ENCODE measurements at regions not wholly inside any gene's neighbourhood (a gene's known extent, or its start where the extent isn't known, plus 50 kb on each side); places are given as distances from the start of the nearest gene placed in this dataset.

GRCh38 chr20:39825524-39825923 lies 863.4 kb downstream of the DHX35 start:
- H3K9me3 ChIP-seq: no peaks in the 10 kb centered on the region
- H3K36me3 ChIP-seq: no peaks in the 10 kb centered on the region
- H3K4me1 ChIP-seq: peaks cover 30% of the 10 kb centered on the region
- no peak overlapping the region for H3K4me3 ChIP-seq
- no peak for DNase-seq (ENCODE audit: low spot score in 2 of 2)
- TF ChIP-seq CTCF (IDR thresholded peaks at IDR 0.05) (no peak), EP300 (IDR thresholded peaks at IDR 0.05) (no peak), POLR2A (IDR thresholded peaks at IDR 0.05) (no peak), POLR2AphosphoS5 (IDR thresholded peaks at IDR 0.05) (peak in 2 of 3 donors; percentile 11 to 61)
- H3K27me3 ChIP-seq: no peaks in the 10 kb centered on the region
- H3K27ac ChIP-seq: peak overlapping the region; percentile 54
- 58% methylated on average over 3 of the region's 3 CpGs for WGBS

- Histone ChIP-seq H3K36me3 (no peaks in the 10 kb centered on the region), H3K4me3 (no peak overlapping the region), H3K9me3 (no peaks in the 10 kb centered on the region), H3K27ac (no peak overlapping the region), H3K27me3 (no peaks in the 10 kb centered on the region), H3K4me1 (peaks cover 30% of the 10 kb centered on the region)
- no peak for TF ChIP-seq EP300 (IDR thresholded peaks at IDR 0.05)
- TF ChIP-seq POLR2A (IDR thresholded peaks at IDR 0.05): no peak
- no peak for TF ChIP-seq CTCF (IDR thresholded peaks at IDR 0.05)
- no peak for TF ChIP-seq POLR2AphosphoS5 (IDR thresholded peaks at IDR 0.05)
- DNase-seq (ENCODE audit: low spot score in 2 of 2): no peak
- WGBS: 56% methylated on average over 4 of the region's 4 CpGs
These were observed 861.1 kb downstream of the DHX35 start for GRCh38 chr20:39823224-39823623.

- WGBS: 48% methylated on average over 3 of the region's 3 CpGs
- DNase-seq (ENCODE audit: low spot score in 2 of 2): no peak
- Histone ChIP-seq H3K27me3 (no peaks in the 10 kb centered on the region), H3K27ac (no peak overlapping the region), H3K4me3 (no peak overlapping the region), H3K4me1 (peaks cover 30% of the 10 kb centered on the region), H3K36me3 (no peaks in the 10 kb centered on the region), H3K9me3 (no peaks in the 10 kb centered on the region)
- TF ChIP-seq CTCF (IDR thresholded peaks at IDR 0.05) (no peak), POLR2A (IDR thresholded peaks at IDR 0.05) (no peak), EP300 (IDR thresholded peaks at IDR 0.05) (no peak), POLR2AphosphoS5 (IDR thresholded peaks at IDR 0.05) (no peak)
These were observed 860.5 kb downstream of the DHX35 start for GRCh38 chr20:39822667-39823066.

GRCh38 chr20:39813190-39813829 lies 851.2 kb downstream of the DHX35 start:
- no peak for DNase-seq (ENCODE audit: low spot score in 2 of 2)
- H3K27me3 ChIP-seq: no peaks in the 10 kb centered on the region
- H3K4me3 ChIP-seq: no peak overlapping the region
- peaks cover 32% of the 10 kb centered on the region for H3K4me1 ChIP-seq
- TF ChIP-seq POLR2AphosphoS5 (IDR thresholded peaks at IDR 0.05): no peak
- H3K27ac ChIP-seq: no peak overlapping the region
- no peaks in the 10 kb centered on the region for H3K36me3 ChIP-seq
- WGBS: 87% methylated on average over 6 of the region's 6 CpGs
- no peaks in the 10 kb centered on the region for H3K9me3 ChIP-seq

GRCh38 chr20:39812116-39812515 lies 850.0 kb downstream of the DHX35 start:
- no peak overlapping the region for H3K27ac ChIP-seq
- DNase-seq (ENCODE audit: low spot score in 2 of 2): no peak
- H3K27me3 ChIP-seq: no peaks in the 10 kb centered on the region
- no peaks in the 10 kb centered on the region for H3K36me3 ChIP-seq
- H3K9me3 ChIP-seq: no peaks in the 10 kb centered on the region
- TF ChIP-seq CTCF (IDR thresholded peaks at IDR 0.05) (no peak), POLR2AphosphoS5 (IDR thresholded peaks at IDR 0.05) (no peak), EP300 (IDR thresholded peaks at IDR 0.05) (no peak), POLR2A (IDR thresholded peaks at IDR 0.05) (no peak)
- H3K4me1 ChIP-seq: peaks cover 33% of the 10 kb centered on the region
- WGBS: 65% methylated on average over 2 of the region's 2 CpGs
- no peak overlapping the region for H3K4me3 ChIP-seq

- Histone ChIP-seq H3K36me3 (no peaks in the 10 kb centered on the region), H3K9me3 (no peaks in the 10 kb centered on the region), H3K27ac (no peak overlapping the region), H3K27me3 (no peaks in the 10 kb centered on the region), H3K4me3 (no peak overlapping the region), H3K4me1 (peaks cover 28% of the 10 kb centered on the region)
- 32% methylated on average over 2 of the region's 2 CpGs for WGBS
- DNase-seq (ENCODE audit: low spot score in 2 of 2): no peak
- TF ChIP-seq CTCF (IDR thresholded peaks at IDR 0.05): no peak
These were observed 848.2 kb downstream of the DHX35 start for GRCh38 chr20:39810309-39810708.
